ENCODE measurements at regions not wholly inside any gene's neighbourhood (a gene's known extent, or its start where the extent isn't known, plus 50 kb on each side); places are given as distances from the start of the nearest gene placed in this dataset.

DNA sequence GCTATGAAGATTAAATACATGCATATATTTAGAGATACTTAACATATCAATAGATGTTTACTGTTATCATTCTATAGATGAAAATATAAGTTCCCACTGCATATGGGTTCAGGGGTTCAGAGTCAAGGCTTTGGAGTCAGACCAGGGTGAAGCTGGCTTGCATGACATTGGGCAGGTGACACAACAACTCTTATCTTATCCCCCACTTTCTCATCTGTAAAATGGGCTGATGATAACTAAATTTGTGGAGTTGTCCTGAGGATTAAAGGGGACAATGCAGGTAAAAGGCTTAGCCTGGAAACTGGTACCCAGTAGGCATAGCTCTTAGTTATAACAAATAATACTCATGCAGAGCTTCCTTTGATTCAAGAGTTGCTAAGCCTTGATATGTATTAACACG, 72.6 kb upstream of the BRINP1 start:
- Histone ChIP-seq H3K36me3 (ENCODE audit: control insufficient read depth, insufficient read depth, low read length) (no peaks in the 10 kb centered on the region), H3K27me3 (ENCODE audit: control insufficient read depth, insufficient read depth, low read length) (no peaks in the 10 kb centered on the region), H3K4me3 (ENCODE audit: low read depth, low read length) (no peak overlapping the region)
- FAIRE-seq (no peak), DNase-seq (ENCODE audit: low read depth) (no peak)
- TF ChIP-seq, protein P1, sequence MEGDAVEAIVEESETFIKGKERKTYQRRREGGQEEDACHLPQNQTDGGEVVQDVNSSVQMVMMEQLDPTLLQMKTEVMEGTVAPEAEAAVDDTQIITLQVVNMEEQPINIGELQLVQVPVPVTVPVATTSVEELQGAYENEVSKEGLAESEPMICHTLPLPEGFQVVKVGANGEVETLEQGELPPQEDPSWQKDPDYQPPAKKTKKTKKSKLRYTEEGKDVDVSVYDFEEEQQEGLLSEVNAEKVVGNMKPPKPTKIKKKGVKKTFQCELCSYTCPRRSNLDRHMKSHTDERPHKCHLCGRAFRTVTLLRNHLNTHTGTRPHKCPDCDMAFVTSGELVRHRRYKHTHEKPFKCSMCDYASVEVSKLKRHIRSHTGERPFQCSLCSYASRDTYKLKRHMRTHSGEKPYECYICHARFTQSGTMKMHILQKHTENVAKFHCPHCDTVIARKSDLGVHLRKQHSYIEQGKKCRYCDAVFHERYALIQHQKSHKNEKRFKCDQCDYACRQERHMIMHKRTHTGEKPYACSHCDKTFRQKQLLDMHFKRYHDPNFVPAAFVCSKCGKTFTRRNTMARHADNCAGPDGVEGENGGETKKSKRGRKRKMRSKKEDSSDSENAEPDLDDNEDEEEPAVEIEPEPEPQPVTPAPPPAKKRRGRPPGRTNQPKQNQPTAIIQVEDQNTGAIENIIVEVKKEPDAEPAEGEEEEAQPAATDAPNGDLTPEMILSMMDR (IDR thresholded peaks at IDR 0.05; ENCODE audit: insufficient read depth, low read length, severe bottlenecking), result no peak

- Histone ChIP-seq H3K27me3 (ENCODE audit: control insufficient read depth, insufficient read depth, low read length) (no peaks in the 10 kb centered on the region), H3K4me3 (ENCODE audit: low read depth, low read length) (no peak overlapping the region), H3K36me3 (ENCODE audit: control insufficient read depth, insufficient read depth, low read length) (no peaks in the 10 kb centered on the region)
- DNase-seq (ENCODE audit: low read depth) (no peak), FAIRE-seq (no peak)
- TF ChIP-seq, protein P1 (IDR thresholded peaks at IDR 0.05; ENCODE audit: insufficient read depth, low read length, severe bottlenecking), result no peak
Measured at GRCh38 chr9:119441338-119441737, 72.1 kb upstream of the BRINP1 start.

DNA sequence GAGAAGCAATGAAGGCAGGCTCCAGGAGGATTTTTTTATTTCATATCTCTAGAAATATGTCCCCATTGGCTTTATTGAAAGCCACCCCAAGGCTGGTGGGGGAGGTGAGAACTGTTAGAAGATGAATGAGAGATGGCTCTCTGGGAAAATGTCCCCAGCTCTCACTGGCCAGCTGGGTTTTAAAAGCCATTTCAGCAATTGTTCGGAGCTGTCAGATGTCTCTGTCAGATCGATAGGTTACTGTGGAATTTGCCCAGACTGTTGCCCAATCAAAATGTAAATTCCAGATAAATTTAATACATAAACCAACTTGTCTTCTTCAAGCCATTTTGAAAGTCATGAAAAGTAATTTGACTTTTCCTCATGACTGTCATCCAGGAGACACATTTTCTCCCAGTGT, 67.0 kb upstream of the BRINP1 start:
- Histone ChIP-seq H3K27me3 (ENCODE audit: control insufficient read depth, insufficient read depth, low read length) (no peaks in the 10 kb centered on the region), H3K36me3 (ENCODE audit: control insufficient read depth, insufficient read depth, low read length) (no peaks in the 10 kb centered on the region), H3K4me3 (ENCODE audit: low read depth, low read length) (no peak overlapping the region)
- TF ChIP-seq, protein P1 (IDR thresholded peaks at IDR 0.05; ENCODE audit: insufficient read depth, low read length, severe bottlenecking), result no peak
- DNase-seq (ENCODE audit: low read depth) (no peak), FAIRE-seq (no peak)

GRCh38 chr9:119435076-119435475, 65.8 kb upstream of the BRINP1 start:
- FAIRE-seq, result no peak
- DNase-seq (ENCODE audit: low read depth), result no peak
- Histone ChIP-seq H3K4me3 (ENCODE audit: low read depth, low read length) (no peak overlapping the region), H3K36me3 (ENCODE audit: control insufficient read depth, insufficient read depth, low read length) (no peaks in the 10 kb centered on the region), H3K27me3 (ENCODE audit: control insufficient read depth, insufficient read depth, low read length) (no peaks in the 10 kb centered on the region)
- TF ChIP-seq, protein P1 (IDR thresholded peaks at IDR 0.05; ENCODE audit: insufficient read depth, low read length, severe bottlenecking), result no peak

DNA sequence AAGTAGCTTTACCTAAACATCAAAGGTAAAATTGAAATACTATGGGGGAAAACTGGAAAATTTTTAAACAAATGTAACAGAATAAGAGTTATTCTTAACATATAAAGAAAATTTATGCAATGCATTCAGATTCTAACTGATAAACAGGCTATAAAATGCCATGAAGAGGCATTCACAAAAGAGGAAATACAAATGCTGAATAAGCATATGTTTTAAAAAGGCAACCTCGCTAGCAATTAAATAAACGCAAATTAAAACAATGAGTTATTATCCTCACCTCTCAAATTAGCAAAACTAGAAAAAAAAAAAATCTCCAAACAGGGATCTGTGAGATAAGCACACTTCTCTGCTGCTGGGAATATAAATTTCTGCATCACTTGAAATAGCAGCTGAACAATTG, 63.2 kb upstream of the BRINP1 start:
- Histone ChIP-seq H3K4me3 (ENCODE audit: low read depth, low read length) (no peak overlapping the region), H3K36me3 (ENCODE audit: control insufficient read depth, insufficient read depth, low read length) (no peaks in the 10 kb centered on the region), H3K27me3 (ENCODE audit: control insufficient read depth, insufficient read depth, low read length) (no peaks in the 10 kb centered on the region)
- TF ChIP-seq, protein P1 (IDR thresholded peaks at IDR 0.05; ENCODE audit: insufficient read depth, low read length, severe bottlenecking), result no peak
- DNase-seq (ENCODE audit: low read depth) (no peak), FAIRE-seq (no peak)

GRCh38 chr9:119429302-119429701, 60.1 kb upstream of the BRINP1 start:
- H3K4me3 ChIP-seq (ENCODE audit: low read depth, low read length), result no peak overlapping the region
- H3K27me3 ChIP-seq (ENCODE audit: control insufficient read depth, insufficient read depth, low read length), result no peaks in the 10 kb centered on the region
- DNase-seq (ENCODE audit: low read depth), result no peak
- no peaks in the 10 kb centered on the region for H3K36me3 ChIP-seq (ENCODE audit: control insufficient read depth, insufficient read depth, low read length)
- TF ChIP-seq, protein P1 (IDR thresholded peaks at IDR 0.05; ENCODE audit: insufficient read depth, low read length, severe bottlenecking), result no peak
- no peak for FAIRE-seq

Measured in bronchial epithelial cell (primary cell).